Kidney (tissue), 13 donors: ENCODE measurements at regions not wholly inside any gene's neighbourhood (a gene's known extent, or its start where the extent isn't known, plus 50 kb on each side); places are given as distances from the start of the nearest gene placed in this dataset.

ENCODE experiments used
- DNase-seq, 5 donors: peaks; one replicate each; pipeline ENCODE4 v3.0.0-alpha.2; 2013 to 2020
- FAIRE-seq: peaks from 2 replicates; lab custom pipeline; 2012; peaks lifted over from hg19 to GRCh38; lab: Jason Lieb, UNC
- H3K27ac ChIP-seq, 2 donors: one replicate each; pipeline ENCODE4 v1.7.0; 2013; ENCODE audit warnings: low read depth in 2 of 2, low read length in 2 of 2, inconsistent platforms in 1 of 2
- H3K27me3 ChIP-seq: one replicate; pipeline ENCODE4 v1.7.1; 2013; ENCODE audit warnings: low read length, inconsistent platforms; ENCODE audit not compliant: control insufficient read depth, insufficient read depth
- H3K36me3 ChIP-seq, 3 donors: one replicate each; pipeline versions ENCODE4 v1.7.0 to v1.7.1; 2013; ENCODE audit warnings: low read length in 3 of 3, control low read depth in 1 of 3, inconsistent platforms in 1 of 3; ENCODE audit not compliant: insufficient read depth in 3 of 3, control insufficient read depth in 2 of 3
- H3K4me1 ChIP-seq, 3 donors: one replicate each; pipeline versions ENCODE4 v1.7.0 to v1.7.1; 2013; ENCODE audit warnings: low read length in 3 of 3, inconsistent platforms in 1 of 3, low read depth in 1 of 3; ENCODE audit not compliant: control insufficient read depth in 2 of 3, insufficient read depth in 2 of 3
- H3K4me3 ChIP-seq, 3 donors: one replicate each; pipeline versions ENCODE4 v1.7.0 to v1.8.1; 2013; ENCODE audit warnings: low read length in 3 of 3, control low read depth in 1 of 3, inconsistent platforms in 1 of 3
- H3K9ac ChIP-seq, 3 donors: one replicate each; pipeline versions ENCODE4 v1.7.0 to v1.7.1; 2013; ENCODE audit warnings: low read length in 3 of 3, control low read depth in 1 of 3, inconsistent platforms in 1 of 3
- H3K9me3 ChIP-seq, 3 donors: one replicate each; pipeline versions ENCODE4 v1.7.0 to v1.7.1; 2013; ENCODE audit warnings: low read length in 3 of 3, control low read depth in 1 of 3, inconsistent platforms in 1 of 3; ENCODE audit not compliant: control insufficient read depth in 2 of 3, insufficient read depth in 1 of 3
- CTCF ChIP-seq: IDR thresholded peaks from 3 replicates; pipeline ENCODE4 v1.5.1; 2012; ENCODE audit warnings: mild to moderate bottlenecking, moderate library complexity, borderline replicate concordance; ENCODE audit not compliant: insufficient read depth; ENCODE audit errors: extremely low read depth
- intact Hi-C: fragments of 100-400 bp; cut with DNase I; formaldehyde crosslinking; loops from one replicate; pipeline ENCODE4 v1.11.1; 2022
- donor health status: control.
- donor health status: control.
- donor health status: control.
- donor health status: control.
- donor health status: control.
- donor health status: DM: yes; HTN: yes; CAD: no.
- donor health status: Normal renal cell carcinoma (clear cell type).

- no peak overlapping the region for H3K9ac ChIP-seq
- H3K27me3 ChIP-seq = no peaks in the 10 kb centered on the region
- no peak overlapping the region for H3K27ac ChIP-seq
- H3K4me3 ChIP-seq = no peak overlapping the region
- no peak for FAIRE-seq
- peaks cover 0 to 7% (median 0%) of the 10 kb centered on the region in 3 donors for H3K4me1 ChIP-seq
- H3K9me3 ChIP-seq = no peaks in the 10 kb centered on the region
- no peak for TF ChIP-seq CTCF
- intact Hi-C loops = no loop called here
- no peaks in the 10 kb centered on the region for H3K36me3 ChIP-seq
- no peak for DNase-seq
Measured at GRCh38 chr2:121131375-121131774, 153.6 kb downstream of the TFCP2L1 start.

- H3K9me3 ChIP-seq = no peaks in the 10 kb centered on the region
- H3K27ac ChIP-seq = no peak overlapping the region
- no peaks in the 10 kb centered on the region for H3K27me3 ChIP-seq
- intact Hi-C loops = no loop called here
- H3K36me3 ChIP-seq = no peaks in the 10 kb centered on the region
- no peak for FAIRE-seq
- TF ChIP-seq CTCF = no peak
- no peak overlapping the region for H3K9ac ChIP-seq
- no peak overlapping the region for H3K4me3 ChIP-seq
- H3K4me1 ChIP-seq = peaks cover 0 to 7% (median 0%) of the 10 kb centered on the region in 3 donors
- no peak for DNase-seq
Measured at GRCh38 chr2:121132054-121132761, 152.8 kb downstream of the TFCP2L1 start.

GRCh38 chr2:121132762-121133107, 152.3 kb downstream of the TFCP2L1 start:
- no peak overlapping the region for H3K4me3 ChIP-seq
- H3K9me3 ChIP-seq = no peaks in the 10 kb centered on the region
- no peak for FAIRE-seq
- no peak overlapping the region for H3K27ac ChIP-seq
- intact Hi-C loops = no loop called here
- DNase-seq = no peak
- H3K4me1 ChIP-seq = peaks cover 0 to 7% (median 0%) of the 10 kb centered on the region in 3 donors
- no peaks in the 10 kb centered on the region for H3K36me3 ChIP-seq
- H3K9ac ChIP-seq = no peak overlapping the region
- H3K27me3 ChIP-seq = no peaks in the 10 kb centered on the region
- TF ChIP-seq CTCF = no peak
